NB4 (cell line): ENCODE measurements at regions not wholly inside any gene's neighbourhood (a gene's known extent, or its start where the extent isn't known, plus 50 kb on each side); places are given as distances from the start of the nearest gene placed in this dataset.

Source experiments
- DNase-seq: peaks from one replicate; pipeline ENCODE4 v3.0.0; 2010; ENCODE audit warnings: low read depth
- H3K4me3 ChIP-seq: one replicate; pipeline ENCODE4 v1.5.1; 2011; ENCODE audit warnings: mild to moderate bottlenecking, low read depth, low read length, moderate library complexity
- CTCF ChIP-seq: IDR thresholded peaks from one replicate; pipeline ENCODE4 v1.5.1; 2012; ENCODE audit warnings: low read depth, low read length
- MYC ChIP-seq: IDR thresholded peaks from 2 replicates; pipeline ENCODE4 v1.6.1; 2011; ENCODE audit warnings: low read depth, low read length
- POLR2A ChIP-seq: IDR thresholded peaks from 2 replicates; pipeline ENCODE4 v1.6.1; 2011; ENCODE audit warnings: mild to moderate bottlenecking; ENCODE audit not compliant: insufficient read length; ENCODE audit errors: extremely low read depth
- TF ChIP-seq, protein P1 (sequence below): IDR thresholded peaks from 2 replicates; pipeline ENCODE4 v1.6.1; 2011; ENCODE audit warnings: low read depth, low read length

GRCh38 chr3:80247766-80248165 lies 480.0 kb upstream of the ROBO1 start:
- no peak for TF ChIP-seq POLR2A
- TF ChIP-seq, protein P1, sequence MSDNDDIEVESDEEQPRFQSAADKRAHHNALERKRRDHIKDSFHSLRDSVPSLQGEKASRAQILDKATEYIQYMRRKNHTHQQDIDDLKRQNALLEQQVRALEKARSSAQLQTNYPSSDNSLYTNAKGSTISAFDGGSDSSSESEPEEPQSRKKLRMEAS: no peak
- TF ChIP-seq MYC: no peak
- no peak for TF ChIP-seq CTCF
- H3K4me3 ChIP-seq: no peak overlapping the region
- no peak for DNase-seq

DNA sequence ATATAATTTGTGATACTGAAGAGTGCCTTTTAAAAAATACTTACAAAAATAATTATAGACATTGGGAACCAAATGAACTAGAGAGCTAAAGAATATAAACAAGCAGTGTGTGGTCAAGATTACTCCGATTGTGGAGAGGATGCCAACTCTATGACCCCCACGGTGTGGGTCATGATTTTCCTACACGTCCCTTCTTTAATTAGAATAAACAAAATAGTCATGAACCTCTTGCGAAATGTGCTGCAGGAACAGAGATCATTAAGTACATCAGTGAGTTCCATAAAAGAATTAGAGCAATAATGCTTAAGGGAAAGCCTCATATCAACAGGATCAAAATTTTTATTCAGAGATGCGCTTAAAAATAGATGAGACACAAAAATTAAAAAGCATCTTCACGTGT lies 476.6 kb upstream of the ROBO1 start:
- TF ChIP-seq, protein P1: no peak
- TF ChIP-seq MYC (no peak), POLR2A (no peak), CTCF (no peak)
- no peak for DNase-seq
- H3K4me3 ChIP-seq: no peak overlapping the region

DNA sequence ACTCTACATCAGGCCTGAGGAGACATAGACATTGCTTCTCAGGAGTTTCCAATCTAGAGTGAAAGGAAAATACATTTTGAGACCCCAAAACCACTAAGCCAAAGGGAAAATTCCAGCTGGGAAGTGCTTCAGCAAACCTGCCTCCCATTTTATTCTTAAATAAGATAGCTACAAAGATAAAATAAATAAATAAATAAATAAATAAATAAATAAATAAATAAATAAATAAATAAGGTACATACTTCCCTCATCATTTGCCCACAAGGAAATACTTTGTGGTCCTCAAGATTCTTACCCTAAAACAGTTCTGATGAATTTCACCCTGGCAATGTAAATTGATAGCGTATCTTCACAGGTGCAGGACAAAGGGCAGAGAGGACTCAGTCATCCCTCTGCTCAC lies 474.0 kb upstream of the ROBO1 start:
- DNase-seq: no peak
- no peak overlapping the region for H3K4me3 ChIP-seq
- TF ChIP-seq, protein P1: no peak
- TF ChIP-seq CTCF: no peak

GRCh38 chr3:80239301-80239700 lies 471.5 kb upstream of the ROBO1 start:
- no peak for DNase-seq
- no peak overlapping the region for H3K4me3 ChIP-seq
- TF ChIP-seq CTCF (no peak), POLR2A (no peak), MYC (no peak)
- TF ChIP-seq, protein P1: no peak

DNA sequence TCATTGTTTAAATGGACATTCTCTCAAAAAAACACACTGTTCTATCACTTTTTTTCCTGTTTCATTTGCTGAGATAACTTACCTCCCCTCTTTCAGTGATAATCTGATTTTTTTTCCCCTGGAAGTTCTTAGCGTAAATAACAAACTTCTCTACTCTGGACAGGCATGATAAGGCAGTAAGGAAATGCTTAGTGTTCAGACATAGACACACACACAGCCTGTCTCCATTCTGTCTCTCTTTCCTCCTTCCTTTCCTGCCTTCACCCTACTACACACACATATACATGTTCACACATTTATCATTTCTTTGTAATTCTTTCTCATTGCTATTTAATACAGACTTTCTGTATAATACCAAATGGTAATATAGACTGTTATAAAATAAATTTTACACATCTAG lies 470.8 kb upstream of the ROBO1 start:
- no peak overlapping the region for H3K4me3 ChIP-seq
- TF ChIP-seq, protein P1: no peak
- no peak for TF ChIP-seq POLR2A
- TF ChIP-seq MYC: no peak
- TF ChIP-seq CTCF: no peak
- no peak for DNase-seq

GRCh38 chr3:80238152-80238551 lies 470.4 kb upstream of the ROBO1 start:
- TF ChIP-seq, protein P1: no peak
- no peak overlapping the region for H3K4me3 ChIP-seq
- no peak for DNase-seq
